NOMO-1 treated with DMSO at 0.1 percent for 48 hours (cell line): ENCODE measurements at regions not wholly inside any gene's neighbourhood (a gene's known extent, or its start where the extent isn't known, plus 50 kb on each side); places are given as distances from the start of the nearest gene placed in this dataset.
A peak's percentile ranks its signal among the peaks of the same experiment; 100 is the strongest.

Experiments
- DNase-seq: peaks from one replicate; lab custom pipeline; 2025; ENCODE audit not compliant: unreplicated experiment; lab: John Stamatoyannopoulos, UW

GRCh38 chr15:66848116-66848515 lies 146.1 kb downstream of the SMAD6 start:
- no peak for DNase-seq

GRCh38 chr15:66848686-66849392 lies 146.8 kb downstream of the SMAD6 start:
- no peak for DNase-seq

- DNase-seq: no peak
Observed at GRCh38 chr15:66849393-66849745, 147.3 kb downstream of the SMAD6 start.

GRCh38 chr15:66849746-66850077 lies 147.7 kb downstream of the SMAD6 start:
- no peak for DNase-seq

GRCh38 chr15:66850078-66850991 lies 148.3 kb downstream of the SMAD6 start:
- DNase-seq: no peak

- no peak for DNase-seq
Observed at GRCh38 chr15:66850996-66851310, 148.9 kb downstream of the SMAD6 start.

- DNase-seq: peak; percentile 84
Observed at GRCh38 chr15:66851311-66852063, 149.5 kb downstream of the SMAD6 start.

- DNase-seq: no peak
Observed at GRCh38 chr15:66852064-66852905, 150.2 kb downstream of the SMAD6 start.

- DNase-seq: no peak
Observed at GRCh38 chr15:66854012-66854965, 152.3 kb downstream of the SMAD6 start.

- no peak for DNase-seq
Observed at GRCh38 chr15:66855041-66855440, 153.0 kb downstream of the SMAD6 start.

GRCh38 chr15:66857694-66858093 lies 155.7 kb downstream of the SMAD6 start:
- no peak for DNase-seq

GRCh38 chr15:66858423-66859207 lies 156.6 kb downstream of the SMAD6 start:
- no peak for DNase-seq

GRCh38 chr15:66859688-66860253 lies 157.7 kb downstream of the SMAD6 start:
- no peak for DNase-seq

- DNase-seq: no peak
Observed at GRCh38 chr15:66860844-66861243, 158.8 kb downstream of the SMAD6 start.

- no peak for DNase-seq
Observed at GRCh38 chr15:66862111-66862939, 160.3 kb downstream of the SMAD6 start.

- peak; percentile 63 for DNase-seq
Observed at GRCh38 chr15:66862940-66863335, 160.9 kb downstream of the SMAD6 start.

GRCh38 chr15:66863390-66864085 lies 161.5 kb downstream of the SMAD6 start:
- DNase-seq: no peak
